ENCODE measurements at regions not wholly inside any gene's neighbourhood (a gene's known extent, or its start where the extent isn't known, plus 50 kb on each side); places are given as distances from the start of the nearest gene placed in this dataset.

- Histone ChIP-seq H2AFZ (ENCODE audit: low read depth, low read length) (no peak overlapping the region), H3K9me3 (ENCODE audit: control insufficient read depth, low read length) (no peaks in the 10 kb centered on the region), H2AK5ac (ENCODE audit: low read length, severe bottlenecking) (no peak overlapping the region), H2BK5ac (ENCODE audit: low read depth, low read length, poor library complexity, severe bottlenecking) (no peak overlapping the region), H3K18ac (ENCODE audit: low read depth in 1 of 2, low read length in 2 of 2) (no peak overlapping the region), H4K8ac (ENCODE audit: low read length) (no peak overlapping the region), H3K23ac (ENCODE audit: low read length in 2 of 2) (no peak overlapping the region), H4K91ac (ENCODE audit: low read length) (no peak overlapping the region), H3K27ac (ENCODE audit: low read length, poor library complexity, severe bottlenecking) (no peak overlapping the region), H3K4ac (ENCODE audit: low read depth in 1 of 2, low read length in 2 of 2) (no peak overlapping the region), H2BK12ac (ENCODE audit: low read length in 2 of 2) (no peak overlapping the region), H3K36me3 (ENCODE audit: control insufficient read depth in 1 of 2, insufficient read depth in 2 of 2, low read depth in 1 of 2, low read length in 2 of 2) (no peaks in the 10 kb centered on the region), H3K4me3 (ENCODE audit: insufficient read depth in 1 of 2, low read depth in 1 of 2, low read length in 2 of 2) (no peak overlapping the region), H3K4me2 (ENCODE audit: low read length, poor library complexity, severe bottlenecking) (no peak overlapping the region), H3K14ac (ENCODE audit: low read length in 2 of 2) (no peak overlapping the region), H3K27me3 (ENCODE audit: control insufficient read depth in 1 of 2, insufficient read depth in 1 of 2, low read length in 2 of 2) (no peaks in the 10 kb centered on the region), H3K79me1 (replicated peaks; ENCODE audit: low read length, poor library complexity, severe bottlenecking) (no peaks in the 10 kb centered on the region), H3K9ac (ENCODE audit: low read length) (no peak overlapping the region), H2BK15ac (ENCODE audit: low read depth, poor library complexity, severe bottlenecking) (no peak overlapping the region), H3K4me1 (ENCODE audit: control insufficient read depth, insufficient read depth, low read depth, low read length) (no peaks in the 10 kb centered on the region), H2BK120ac (ENCODE audit: low read depth, low read length) (no peak overlapping the region)
- DNase-seq, result no peak
- no CpG with 5 or more reads among the region's 3 CpGs for WGBS
Observed at GRCh38 chr3:154590675-154591384, 160.8 kb upstream of the GPR149 start.

GRCh38 chr3:154588831-154589230, 158.8 kb upstream of the GPR149 start:
- H3K36me3 ChIP-seq (ENCODE audit: control insufficient read depth in 1 of 2, insufficient read depth in 2 of 2, low read depth in 1 of 2, low read length in 2 of 2), result no peaks in the 10 kb centered on the region
- no peak overlapping the region for H2BK15ac ChIP-seq (ENCODE audit: low read depth, poor library complexity, severe bottlenecking)
- H3K14ac ChIP-seq (ENCODE audit: low read length in 2 of 2), result no peak overlapping the region
- no peaks in the 10 kb centered on the region for H3K79me1 ChIP-seq (replicated peaks; ENCODE audit: low read length, poor library complexity, severe bottlenecking)
- no peak overlapping the region for H3K18ac ChIP-seq (ENCODE audit: low read depth in 1 of 2, low read length in 2 of 2)
- no peak overlapping the region for H3K4me3 ChIP-seq (ENCODE audit: insufficient read depth in 1 of 2, low read depth in 1 of 2, low read length in 2 of 2)
- H3K27ac ChIP-seq (ENCODE audit: low read length, poor library complexity, severe bottlenecking), result no peak overlapping the region
- 88% methylated on average over 3 of the region's 3 CpGs for WGBS
- H2BK12ac ChIP-seq (ENCODE audit: low read length in 2 of 2), result no peak overlapping the region
- H3K9ac ChIP-seq (ENCODE audit: low read length), result no peak overlapping the region
- no peak overlapping the region for H3K4me2 ChIP-seq (ENCODE audit: low read length, poor library complexity, severe bottlenecking)
- H2BK5ac ChIP-seq (ENCODE audit: low read depth, low read length, poor library complexity, severe bottlenecking), result no peak overlapping the region
- no peaks in the 10 kb centered on the region for H3K27me3 ChIP-seq (ENCODE audit: control insufficient read depth in 1 of 2, insufficient read depth in 1 of 2, low read length in 2 of 2)
- no peak overlapping the region for H2AK5ac ChIP-seq (ENCODE audit: low read length, severe bottlenecking)
- no peak overlapping the region for H2BK120ac ChIP-seq (ENCODE audit: low read depth, low read length)
- no peaks in the 10 kb centered on the region for H3K9me3 ChIP-seq (ENCODE audit: control insufficient read depth, low read length)
- no peak overlapping the region for H3K4ac ChIP-seq (ENCODE audit: low read depth in 1 of 2, low read length in 2 of 2)
- H4K91ac ChIP-seq (ENCODE audit: low read length), result no peak overlapping the region
- H3K4me1 ChIP-seq (ENCODE audit: control insufficient read depth, insufficient read depth, low read depth, low read length), result no peaks in the 10 kb centered on the region
- H4K8ac ChIP-seq (ENCODE audit: low read length), result no peak overlapping the region
- DNase-seq, result no peak
- H3K23ac ChIP-seq (ENCODE audit: low read length in 2 of 2), result no peak overlapping the region
- no peak overlapping the region for H2AFZ ChIP-seq (ENCODE audit: low read depth, low read length)

- Histone ChIP-seq H3K27me3 (ENCODE audit: control insufficient read depth in 1 of 2, insufficient read depth in 1 of 2, low read length in 2 of 2) (no peaks in the 10 kb centered on the region), H3K9me3 (ENCODE audit: control insufficient read depth, low read length) (no peaks in the 10 kb centered on the region), H3K18ac (ENCODE audit: low read depth in 1 of 2, low read length in 2 of 2) (no peak overlapping the region), H3K4me2 (ENCODE audit: low read length, poor library complexity, severe bottlenecking) (no peak overlapping the region), H3K9ac (ENCODE audit: low read length) (no peak overlapping the region), H3K4me3 (ENCODE audit: insufficient read depth in 1 of 2, low read depth in 1 of 2, low read length in 2 of 2) (no peak overlapping the region), H2BK5ac (ENCODE audit: low read depth, low read length, poor library complexity, severe bottlenecking) (no peak overlapping the region), H2AK5ac (ENCODE audit: low read length, severe bottlenecking) (no peak overlapping the region), H3K4me1 (ENCODE audit: control insufficient read depth, insufficient read depth, low read depth, low read length) (no peaks in the 10 kb centered on the region), H2BK120ac (ENCODE audit: low read depth, low read length) (no peak overlapping the region), H3K4ac (ENCODE audit: low read depth in 1 of 2, low read length in 2 of 2) (no peak overlapping the region), H2BK12ac (ENCODE audit: low read length in 2 of 2) (no peak overlapping the region), H3K14ac (ENCODE audit: low read length in 2 of 2) (no peak overlapping the region), H3K23ac (ENCODE audit: low read length in 2 of 2) (no peak overlapping the region), H3K27ac (ENCODE audit: low read length, poor library complexity, severe bottlenecking) (no peak overlapping the region), H4K91ac (ENCODE audit: low read length) (no peak overlapping the region), H2AFZ (ENCODE audit: low read depth, low read length) (no peak overlapping the region), H2BK15ac (ENCODE audit: low read depth, poor library complexity, severe bottlenecking) (no peak overlapping the region), H4K8ac (ENCODE audit: low read length) (no peak overlapping the region), H3K79me1 (replicated peaks; ENCODE audit: low read length, poor library complexity, severe bottlenecking) (no peaks in the 10 kb centered on the region), H3K36me3 (ENCODE audit: control insufficient read depth in 1 of 2, insufficient read depth in 2 of 2, low read depth in 1 of 2, low read length in 2 of 2) (no peaks in the 10 kb centered on the region)
- DNase-seq, result no peak
Observed at GRCh38 chr3:154584974-154585373, 155.0 kb upstream of the GPR149 start.

GRCh38 chr3:154584041-154584440, 154.1 kb upstream of the GPR149 start:
- no peak overlapping the region for H4K8ac ChIP-seq (ENCODE audit: low read length)
- no peaks in the 10 kb centered on the region for H3K27me3 ChIP-seq (ENCODE audit: control insufficient read depth in 1 of 2, insufficient read depth in 1 of 2, low read length in 2 of 2)
- H2BK15ac ChIP-seq (ENCODE audit: low read depth, poor library complexity, severe bottlenecking), result no peak overlapping the region
- 88% methylated on average over 4 of the region's 4 CpGs for WGBS
- H3K36me3 ChIP-seq (ENCODE audit: control insufficient read depth in 1 of 2, insufficient read depth in 2 of 2, low read depth in 1 of 2, low read length in 2 of 2), result no peaks in the 10 kb centered on the region
- H3K27ac ChIP-seq (ENCODE audit: low read length, poor library complexity, severe bottlenecking), result no peak overlapping the region
- no peak for DNase-seq
- H3K23ac ChIP-seq (ENCODE audit: low read length in 2 of 2), result no peak overlapping the region
- no peaks in the 10 kb centered on the region for H3K9me3 ChIP-seq (ENCODE audit: control insufficient read depth, low read length)
- no peak overlapping the region for H2BK12ac ChIP-seq (ENCODE audit: low read length in 2 of 2)
- no peak overlapping the region for H3K4me3 ChIP-seq (ENCODE audit: insufficient read depth in 1 of 2, low read depth in 1 of 2, low read length in 2 of 2)
- H2BK5ac ChIP-seq (ENCODE audit: low read depth, low read length, poor library complexity, severe bottlenecking), result no peak overlapping the region
- H2AK5ac ChIP-seq (ENCODE audit: low read length, severe bottlenecking), result no peak overlapping the region
- no peak overlapping the region for H3K9ac ChIP-seq (ENCODE audit: low read length)
- no peak overlapping the region for H2AFZ ChIP-seq (ENCODE audit: low read depth, low read length)
- H3K4ac ChIP-seq (ENCODE audit: low read depth in 1 of 2, low read length in 2 of 2), result no peak overlapping the region
- no peak overlapping the region for H3K14ac ChIP-seq (ENCODE audit: low read length in 2 of 2)
- no peak overlapping the region for H4K91ac ChIP-seq (ENCODE audit: low read length)
- no peaks in the 10 kb centered on the region for H3K4me1 ChIP-seq (ENCODE audit: control insufficient read depth, insufficient read depth, low read depth, low read length)
- H3K18ac ChIP-seq (ENCODE audit: low read depth in 1 of 2, low read length in 2 of 2), result no peak overlapping the region
- H3K4me2 ChIP-seq (ENCODE audit: low read length, poor library complexity, severe bottlenecking), result no peak overlapping the region
- H3K79me1 ChIP-seq (replicated peaks; ENCODE audit: low read length, poor library complexity, severe bottlenecking), result no peaks in the 10 kb centered on the region
- no peak overlapping the region for H2BK120ac ChIP-seq (ENCODE audit: low read depth, low read length)

Measured in mesenchymal stem cell (in vitro differentiated cells and primary cell).